ENCODE measurements at regions not wholly inside any gene's neighbourhood (a gene's known extent, or its start where the extent isn't known, plus 50 kb on each side); places are given as distances from the start of the nearest gene placed in this dataset.
"Not testable (repeated sequence)": the region's sequence is repeated elsewhere in the genome, so short reads cannot be mapped to it uniquely, and the experiment has no call there.

- DNase-seq, result not testable (repeated sequence)
These were observed 382.6 kb upstream of the TGIF2LX start for GRCh38 chrX:89539150-89539549.

- not testable (repeated sequence) for DNase-seq
These were observed 364.6 kb upstream of the TGIF2LX start for GRCh38 chrX:89557146-89557545.

GRCh38 chrX:89562079-89562478 lies 359.6 kb upstream of the TGIF2LX start:
- DNase-seq, result not testable (repeated sequence)

GRCh38 chrX:89563107-89563506 lies 358.6 kb upstream of the TGIF2LX start:
- DNase-seq, result not testable (repeated sequence)

GRCh38 chrX:89567787-89568186 lies 353.9 kb upstream of the TGIF2LX start:
- not testable (repeated sequence) for DNase-seq

GRCh38 chrX:89581868-89582267 lies 339.8 kb upstream of the TGIF2LX start:
- not testable (repeated sequence) for DNase-seq

- DNase-seq, result not testable (repeated sequence)
These were observed 289.9 kb upstream of the TGIF2LX start for GRCh38 chrX:89631858-89632257.

- not testable (repeated sequence) for DNase-seq
These were observed 285.8 kb upstream of the TGIF2LX start for GRCh38 chrX:89635887-89636286.

- DNase-seq, result not testable (repeated sequence)
These were observed 263.0 kb upstream of the TGIF2LX start for GRCh38 chrX:89658662-89659061.

- not testable (repeated sequence) for DNase-seq
These were observed 215.2 kb upstream of the TGIF2LX start for GRCh38 chrX:89706481-89706880.

GRCh38 chrX:89707363-89707927 lies 214.3 kb upstream of the TGIF2LX start:
- DNase-seq, result not testable (repeated sequence)

- DNase-seq, result not testable (repeated sequence)
These were observed 187.3 kb upstream of the TGIF2LX start for GRCh38 chrX:89734367-89734766.

GRCh38 chrX:89756466-89756865 lies 165.2 kb upstream of the TGIF2LX start:
- not testable (repeated sequence) for DNase-seq

GRCh38 chrX:89757767-89758166 lies 163.9 kb upstream of the TGIF2LX start:
- DNase-seq, result peak in 1 of 2 donors; percentile 4

GRCh38 chrX:89759076-89759685 lies 162.5 kb upstream of the TGIF2LX start:
- not testable (repeated sequence) for DNase-seq

- DNase-seq, result not testable (repeated sequence)
These were observed 150.1 kb upstream of the TGIF2LX start for GRCh38 chrX:89771639-89772038.

- not testable (repeated sequence) for DNase-seq
These were observed 110.3 kb upstream of the TGIF2LX start for GRCh38 chrX:89811440-89811839.

- DNase-seq, result not testable (repeated sequence)
These were observed 82.0 kb upstream of the TGIF2LX start for GRCh38 chrX:89839723-89840122.

- DNase-seq, result peak in 1 of 2 donors; percentile 12
These were observed 50.0 kb upstream of the TGIF2LX start for GRCh38 chrX:89871662-89872061.
